ENCODE measurements at regions not wholly inside any gene's neighbourhood (a gene's known extent, or its start where the extent isn't known, plus 50 kb on each side); places are given as distances from the start of the nearest gene placed in this dataset.

GRCh38 chr2:104416339-104417000, 437.4 kb upstream of the POU3F3 start:
- intact Hi-C loops (cut with DNase I; ENCODE audit: low total_unique reads) = no loop called here
- 80 to 87% (median 81%) methylated on average over 18 of the region's 18 CpGs for WGBS, 5 donors
- no peaks in the 10 kb centered on the region for H3K36me3 ChIP-seq
- H3K4me3 ChIP-seq = no peak overlapping the region
- no peaks in the 10 kb centered on the region for H3K9me3 ChIP-seq
- DNase-seq = no peak
- TF ChIP-seq POLR2AphosphoS5 (IDR thresholded peaks at IDR 0.05) = no peak
- no peak for TF ChIP-seq CTCF (IDR thresholded peaks at IDR 0.05 in 8 of 11, conservative IDR thresholded peaks at IDR 0.05 in 3 of 11)
- TF ChIP-seq POLR2A (IDR thresholded peaks at IDR 0.05) = no peak
- peaks cover 0 to 5% (median 0%) of the 10 kb centered on the region in 7 donors for H3K27me3 ChIP-seq (replicated peaks in 1 of 7)
- no peak overlapping the region for H3K27ac ChIP-seq
- H3K4me1 ChIP-seq = no peaks in the 10 kb centered on the region

DNA sequence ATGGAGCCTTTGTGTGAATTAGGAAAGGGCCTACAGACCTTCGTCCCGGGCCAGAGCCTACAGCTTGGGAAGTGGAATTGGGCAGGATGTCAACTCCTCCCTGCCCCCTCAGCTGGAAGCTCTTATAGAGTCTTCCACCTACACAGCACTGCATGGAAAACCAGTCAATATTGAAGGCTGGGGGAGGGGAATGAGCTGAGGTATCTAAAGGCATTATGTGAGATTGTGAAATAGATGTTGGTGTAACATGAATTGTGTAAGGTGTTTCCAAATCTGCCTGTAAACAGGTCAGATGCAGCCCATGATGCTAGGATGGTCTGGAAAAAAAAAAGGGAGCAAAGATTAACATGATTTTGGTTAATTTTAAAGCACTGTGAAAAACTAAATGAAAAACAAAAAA, 433.5 kb upstream of the POU3F3 start:
- H3K9me3 ChIP-seq = no peaks in the 10 kb centered on the region
- no peaks in the 10 kb centered on the region for H3K4me1 ChIP-seq
- WGBS, 5 donors = 85 to 95% (median 92%) methylated on average over 2 of the region's 2 CpGs
- no peak overlapping the region for H3K27ac ChIP-seq
- no peaks in the 10 kb centered on the region for H3K36me3 ChIP-seq
- H3K4me3 ChIP-seq = no peak overlapping the region
- TF ChIP-seq POLR2AphosphoS5 (IDR thresholded peaks at IDR 0.05) = no peak
- no peaks in the 10 kb centered on the region for H3K27me3 ChIP-seq (replicated peaks in 1 of 7)
- DNase-seq = no peak
- intact Hi-C loops (cut with DNase I; ENCODE audit: low total_unique reads) = no loop called here

DNA sequence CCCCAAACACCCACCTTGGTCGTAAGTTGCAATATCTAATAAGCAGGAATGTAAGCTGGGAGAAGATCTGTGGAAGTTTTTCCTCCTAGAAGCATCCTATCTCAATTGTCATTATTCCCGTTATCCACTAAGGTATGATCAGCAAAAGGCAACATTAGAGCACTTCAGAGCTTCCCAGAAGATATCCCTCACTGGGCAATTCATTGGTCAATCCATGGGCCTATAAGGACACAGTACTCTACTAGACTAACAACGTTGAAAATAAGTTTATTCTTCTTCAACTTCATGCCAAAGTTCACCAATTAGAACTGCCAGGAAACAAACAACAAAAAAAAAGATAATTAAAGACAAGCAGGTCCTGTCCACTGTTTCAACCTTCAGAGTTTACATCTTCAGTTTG, 433.0 kb upstream of the POU3F3 start:
- H3K4me1 ChIP-seq = no peaks in the 10 kb centered on the region
- intact Hi-C loops (cut with DNase I; ENCODE audit: low total_unique reads) = no loop called here

GRCh38 chr2:104425850-104426595, 427.9 kb upstream of the POU3F3 start:
- Histone ChIP-seq H3K9me3 (no peaks in the 10 kb centered on the region), H3K4me3 (no peak overlapping the region), H3K27me3 (replicated peaks in 1 of 7) (peaks cover 0 to 3% (median 0%) of the 10 kb centered on the region in 7 donors), H3K36me3 (no peaks in the 10 kb centered on the region), H3K4me1 (no peaks in the 10 kb centered on the region), H3K27ac (no peak overlapping the region)
- WGBS, 5 donors = 61 to 82% (median 63%) methylated on average over 3 of the region's 3 CpGs
- TF ChIP-seq CTCF (IDR thresholded peaks at IDR 0.05 in 8 of 11, conservative IDR thresholded peaks at IDR 0.05 in 3 of 11) (no peak), POLR2A (IDR thresholded peaks at IDR 0.05) (no peak), POLR2AphosphoS5 (IDR thresholded peaks at IDR 0.05) (no peak)
- no peak for DNase-seq
- intact Hi-C loops (cut with DNase I; ENCODE audit: low total_unique reads) = no loop called here

More for the DNA sequence above, 433.0 kb upstream of the POU3F3 start:
- Histone ChIP-seq H3K27ac (no peak overlapping the region), H3K9me3 (no peaks in the 10 kb centered on the region), H3K36me3 (no peaks in the 10 kb centered on the region), H3K4me3 (no peak overlapping the region), H3K27me3 (replicated peaks in 1 of 7) (no peaks in the 10 kb centered on the region)
- WGBS, 5 donors = 76 to 88% (median 83%) methylated on average over 3 of the region's 3 CpGs
- no peak for TF ChIP-seq POLR2AphosphoS5 (IDR thresholded peaks at IDR 0.05)
- TF ChIP-seq CTCF (IDR thresholded peaks at IDR 0.05 in 8 of 11, conservative IDR thresholded peaks at IDR 0.05 in 3 of 11) = no peak
- TF ChIP-seq POLR2A (IDR thresholded peaks at IDR 0.05) = no peak
- DNase-seq = no peak

All from spleen (tissue), 11 donors.